Stimulated activated naive CD8-positive, alpha-beta T cell treated with anti-CD3 and anti-CD28 coated beads, Interleukin-15, Interleukin-2, amounts not matched to agents 100 U/mL and 50 U/mL, for 24 hours (primary cell): ENCODE measurements at regions not wholly inside any gene's neighbourhood (a gene's known extent, or its start where the extent isn't known, plus 50 kb on each side); places are given as distances from the start of the nearest gene placed in this dataset.

ENCODE experiments used
- ATAC-seq: fragments of 150-1000 bp; cut with Tn5 transposase; one replicate; pipeline ENCODE4 v1.10.0; 2021
- DNase-seq: peaks from one replicate; pipeline ENCODE4 v3.0.0; 2021

GRCh38 chr15:97806766-97807165 is 153.7 kb upstream of the ARRDC4 start:
- no peak for ATAC-seq
- DNase-seq, result no peak

DNA sequence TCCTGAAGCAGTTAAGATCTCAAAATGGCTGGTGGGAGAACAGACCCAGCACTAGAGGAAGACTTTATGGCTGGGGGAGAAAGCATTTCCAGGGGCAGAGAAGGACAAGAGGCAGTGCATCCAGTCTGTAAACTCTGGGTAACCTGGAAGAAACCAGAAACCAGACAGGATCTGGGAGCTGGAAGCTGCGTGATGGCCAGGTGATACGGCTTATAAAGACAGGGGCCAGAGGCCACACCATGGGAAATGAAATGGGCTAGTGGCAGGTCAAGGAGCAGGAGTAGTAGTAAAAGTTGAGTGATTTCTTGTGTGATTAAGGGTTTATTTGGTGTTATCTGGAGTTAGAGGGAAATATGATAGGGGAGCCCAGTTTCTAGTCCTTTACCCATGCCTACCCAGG is 144.7 kb upstream of the ARRDC4 start:
- DNase-seq (no peak), ATAC-seq (no peak)

DNA sequence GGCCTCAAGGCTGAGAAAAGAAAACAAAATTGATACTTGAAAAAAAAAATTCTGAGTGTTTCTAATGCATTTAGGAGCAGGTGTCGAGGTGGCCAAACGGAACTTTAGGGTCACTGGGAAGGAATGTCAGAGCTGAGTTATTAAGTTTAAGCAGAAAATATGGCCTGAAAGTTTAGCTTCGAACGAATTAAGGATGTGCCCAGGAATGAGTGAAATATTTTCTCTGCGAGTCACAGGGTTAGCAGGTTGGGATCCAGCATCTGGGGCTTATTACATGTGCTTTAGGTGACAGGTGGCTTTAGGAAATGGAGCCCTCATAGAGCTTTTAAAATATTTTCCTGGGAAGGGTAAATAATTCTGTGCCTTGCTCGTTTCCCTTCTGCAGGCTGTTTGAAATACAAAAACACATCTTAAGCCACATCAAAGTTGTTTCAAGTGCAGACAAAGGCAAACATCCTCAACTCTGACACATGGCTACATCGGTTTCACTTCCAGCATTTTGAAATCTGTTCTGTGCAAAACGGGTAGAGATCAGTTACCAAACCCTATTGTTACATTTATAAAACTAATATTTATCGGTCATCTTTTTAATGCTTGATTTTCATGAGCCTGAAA is 143.1 kb upstream of the ARRDC4 start:
- DNase-seq (no peak), ATAC-seq (no peak)

DNA sequence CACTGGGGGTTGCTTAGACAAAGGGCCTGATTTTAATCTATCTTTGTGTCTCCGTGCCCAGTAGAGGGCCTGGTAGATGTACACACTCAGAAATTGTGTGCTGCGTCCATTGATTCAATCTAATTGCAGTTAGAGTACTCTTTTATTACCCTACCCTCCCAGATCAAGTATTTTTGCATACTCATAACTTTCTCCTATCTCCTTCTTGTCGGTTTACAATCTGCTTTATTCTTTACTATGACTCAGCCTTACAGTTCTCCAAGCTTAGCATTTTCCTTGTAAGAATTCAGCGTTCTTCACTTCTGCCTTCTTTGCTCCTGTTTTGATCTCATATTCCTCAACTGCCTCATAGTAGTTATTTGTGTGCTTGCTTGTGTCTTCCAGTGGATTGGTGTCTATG is 124.5 kb upstream of the ARRDC4 start:
- DNase-seq (no peak), ATAC-seq (no peak)

DNA sequence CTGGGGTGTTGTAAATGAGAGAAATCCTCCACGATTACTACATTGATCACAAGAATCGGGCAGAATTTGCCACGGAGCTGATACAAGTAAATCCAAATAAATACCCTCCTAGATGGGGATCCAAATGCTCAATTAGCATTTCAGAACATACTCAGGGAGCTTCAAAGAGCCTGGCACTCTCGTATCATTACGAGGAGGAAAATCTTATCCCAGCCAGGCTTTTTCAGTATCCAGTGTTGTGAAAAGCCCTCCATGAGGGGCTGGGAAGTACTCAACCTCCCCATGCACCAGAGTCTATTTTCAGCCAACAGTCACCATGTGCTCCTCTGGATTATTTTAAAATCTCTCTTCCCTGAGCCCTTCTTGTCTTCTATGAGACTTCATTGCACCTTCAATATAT is 122.6 kb upstream of the ARRDC4 start:
- DNase-seq (no peak), ATAC-seq (no peak)

DNA sequence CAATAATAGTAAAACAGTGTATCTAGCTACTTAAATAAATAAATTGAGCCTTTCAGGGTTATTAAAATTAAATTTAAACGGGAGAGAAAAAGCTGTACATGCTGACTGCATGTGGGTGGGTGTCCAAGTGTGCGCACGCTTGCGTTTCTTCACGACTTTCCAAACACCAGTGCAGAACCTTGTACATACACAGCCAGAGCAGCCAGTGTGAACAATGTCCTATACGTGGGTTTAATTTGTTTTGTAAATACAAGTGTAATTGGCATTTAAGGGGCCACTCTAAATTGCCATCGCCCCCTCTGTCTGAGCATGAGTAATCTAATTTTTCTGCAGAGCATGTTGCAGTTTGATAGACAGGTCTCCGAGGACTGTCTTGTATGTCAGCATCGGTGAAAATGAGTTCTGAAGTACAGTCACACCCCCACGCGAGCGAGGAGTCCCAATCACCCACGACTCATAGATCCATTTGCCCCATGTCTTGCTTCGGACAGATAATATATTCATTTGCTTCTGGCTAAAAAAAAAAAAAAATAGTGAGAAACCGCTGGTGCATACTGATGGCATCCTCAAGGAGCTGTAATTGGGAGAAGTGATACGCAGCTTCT is 121.8 kb upstream of the ARRDC4 start:
- ATAC-seq (no peak), DNase-seq (no peak)

DNA sequence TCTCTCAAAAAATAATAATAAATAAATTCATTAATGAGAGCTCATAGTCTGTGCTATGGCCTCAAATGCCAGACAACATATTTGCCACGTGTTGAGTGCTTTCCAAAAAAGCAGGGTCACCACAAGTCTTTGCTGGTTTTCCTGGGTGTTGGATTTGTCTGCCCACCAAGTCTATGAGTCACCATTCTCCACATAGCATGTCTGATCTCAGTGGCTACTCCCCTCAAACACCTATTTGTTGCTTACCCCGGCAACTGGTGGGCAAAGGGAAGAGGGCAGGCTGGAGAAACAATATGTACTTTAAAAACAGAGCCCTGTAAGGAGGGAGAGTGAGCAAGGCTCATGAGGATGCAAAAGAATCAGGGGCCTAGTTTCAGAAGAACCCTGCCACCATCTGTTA is 120.0 kb upstream of the ARRDC4 start:
- DNase-seq, result no peak
- no peak for ATAC-seq

GRCh38 chr15:97841558-97841957 is 118.9 kb upstream of the ARRDC4 start:
- ATAC-seq (no peak), DNase-seq (no peak)

DNA sequence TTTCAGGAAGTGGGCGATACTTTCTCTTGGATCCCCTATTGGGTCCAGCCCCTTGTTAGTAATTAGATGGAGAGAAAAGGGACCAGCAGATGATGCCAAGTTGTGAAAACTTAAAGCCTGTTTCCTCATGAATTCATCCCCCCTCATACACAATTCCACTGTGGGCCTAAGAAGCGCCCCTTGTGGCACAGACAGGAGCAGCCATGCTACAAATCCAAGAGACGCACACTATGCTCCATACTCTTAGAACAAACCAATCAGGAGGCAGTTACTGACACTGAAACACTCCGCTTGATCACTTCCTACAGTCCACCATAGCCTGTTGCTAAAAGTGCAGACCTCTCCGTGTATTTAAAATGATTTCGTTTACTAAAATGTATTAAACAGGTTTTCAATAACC is 111.3 kb upstream of the ARRDC4 start:
- ATAC-seq (no peak), DNase-seq (no peak)

DNA sequence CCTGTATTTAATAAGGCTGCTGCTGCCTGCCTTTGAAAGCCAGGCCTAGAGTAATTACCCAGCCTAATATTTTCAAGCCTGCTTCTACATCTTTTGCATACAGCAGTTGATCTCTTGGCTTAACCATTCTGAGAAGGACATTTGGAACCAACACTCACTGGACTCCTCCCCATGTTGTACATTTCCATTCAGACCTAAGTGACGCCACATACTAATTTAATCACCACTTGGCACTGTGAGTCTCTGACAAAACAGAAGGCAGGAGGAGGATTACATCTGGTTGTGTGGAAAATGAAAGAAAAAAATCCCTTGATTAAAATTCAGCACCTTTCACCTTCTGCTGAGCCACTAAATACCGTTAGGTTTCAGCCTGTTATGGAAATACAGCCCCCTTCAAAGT is 102.2 kb upstream of the ARRDC4 start:
- ATAC-seq, result no peak
- no peak for DNase-seq

- no peak for DNase-seq
- ATAC-seq, result no peak
These were observed 98.8 kb upstream of the ARRDC4 start for GRCh38 chr15:97861529-97862260.

DNA sequence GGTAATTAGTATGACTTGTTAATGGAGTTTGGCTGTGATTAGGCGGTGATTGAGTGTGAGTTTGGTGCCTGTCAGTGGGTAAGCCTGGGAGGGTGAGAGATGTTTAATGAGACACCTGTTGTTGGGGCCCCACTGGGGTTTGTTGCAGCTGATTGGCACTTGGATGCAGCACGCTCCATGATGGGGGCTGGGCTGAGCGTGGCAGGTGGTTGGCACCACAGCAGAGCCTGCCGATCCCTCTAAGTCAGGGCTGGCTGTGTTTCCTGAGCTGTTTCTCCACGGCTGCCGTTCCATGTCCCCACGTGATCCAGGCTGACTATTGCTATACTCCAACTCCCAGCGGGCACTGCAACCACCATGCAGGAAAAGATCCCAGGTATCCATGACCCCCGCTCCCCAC is 93.5 kb upstream of the ARRDC4 start:
- no peak for DNase-seq
- ATAC-seq, result no peak

DNA sequence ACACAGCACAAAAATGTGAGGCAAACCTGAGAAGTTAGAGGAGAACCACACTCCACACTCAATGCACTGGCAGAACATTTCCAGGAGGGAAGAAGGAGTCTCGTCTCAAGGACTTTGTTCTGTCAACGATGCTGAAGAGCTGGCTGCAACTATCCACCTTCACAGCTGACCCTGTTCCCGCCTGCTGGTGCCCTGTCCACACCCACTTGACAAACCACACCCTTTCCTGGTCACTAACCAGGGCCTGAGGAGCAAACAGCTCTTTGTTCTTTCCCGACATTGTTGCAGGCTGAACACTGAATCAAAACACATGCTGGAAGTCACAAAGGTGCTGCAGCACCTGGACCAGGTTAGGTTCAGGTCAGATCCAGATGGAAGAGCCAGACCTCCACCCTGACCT is 92.6 kb upstream of the ARRDC4 start:
- ATAC-seq, result no peak

DNA sequence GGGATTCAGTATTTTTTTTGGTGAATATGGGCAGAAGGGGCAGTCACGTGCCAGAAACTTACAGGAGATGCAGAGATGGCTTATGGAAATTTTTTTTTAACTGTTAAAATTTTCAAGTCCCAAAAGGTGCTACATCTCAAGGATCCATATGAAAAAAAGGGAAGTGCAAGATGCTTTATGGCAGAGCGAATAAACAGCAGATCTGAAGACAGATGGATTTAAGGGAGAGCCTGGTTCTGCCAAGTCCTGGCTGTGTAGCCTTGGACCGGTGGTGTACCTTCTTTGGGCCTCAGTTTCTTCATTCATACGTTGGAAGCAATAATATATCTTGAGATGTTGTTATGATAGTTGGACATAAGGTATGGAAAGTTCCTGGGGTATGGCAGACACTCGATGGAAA is 91.5 kb upstream of the ARRDC4 start:
- no peak for DNase-seq
- no peak for ATAC-seq

More for the DNA sequence above, 92.6 kb upstream of the ARRDC4 start:
- DNase-seq, result no peak

GRCh38 chr15:97870771-97871170 is 89.7 kb upstream of the ARRDC4 start:
- no peak for DNase-seq
- no peak for ATAC-seq

DNA sequence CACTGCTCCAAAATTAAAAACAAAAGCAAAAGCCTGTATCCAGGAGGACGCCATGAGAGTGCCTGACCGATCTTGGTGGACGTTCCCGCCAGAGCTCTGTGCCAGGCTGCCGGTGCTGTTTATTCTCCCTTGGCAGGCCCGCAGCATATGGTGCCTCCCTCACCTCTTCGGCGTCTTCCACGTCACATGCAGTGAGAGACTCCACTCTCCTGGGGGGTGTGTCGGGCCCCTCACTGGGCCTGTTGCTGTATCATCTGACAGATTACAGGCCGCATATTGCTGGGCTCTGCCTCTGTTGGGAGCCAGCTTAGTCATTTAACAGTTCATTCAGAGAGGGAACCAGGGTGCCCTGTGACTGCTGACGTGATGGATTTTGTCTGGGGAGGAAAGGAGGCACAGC is 86.4 kb upstream of the ARRDC4 start:
- ATAC-seq (no peak), DNase-seq (no peak)

- ATAC-seq, result no peak
- no peak for DNase-seq
These were observed 85.4 kb upstream of the ARRDC4 start for GRCh38 chr15:97875025-97875512.

DNA sequence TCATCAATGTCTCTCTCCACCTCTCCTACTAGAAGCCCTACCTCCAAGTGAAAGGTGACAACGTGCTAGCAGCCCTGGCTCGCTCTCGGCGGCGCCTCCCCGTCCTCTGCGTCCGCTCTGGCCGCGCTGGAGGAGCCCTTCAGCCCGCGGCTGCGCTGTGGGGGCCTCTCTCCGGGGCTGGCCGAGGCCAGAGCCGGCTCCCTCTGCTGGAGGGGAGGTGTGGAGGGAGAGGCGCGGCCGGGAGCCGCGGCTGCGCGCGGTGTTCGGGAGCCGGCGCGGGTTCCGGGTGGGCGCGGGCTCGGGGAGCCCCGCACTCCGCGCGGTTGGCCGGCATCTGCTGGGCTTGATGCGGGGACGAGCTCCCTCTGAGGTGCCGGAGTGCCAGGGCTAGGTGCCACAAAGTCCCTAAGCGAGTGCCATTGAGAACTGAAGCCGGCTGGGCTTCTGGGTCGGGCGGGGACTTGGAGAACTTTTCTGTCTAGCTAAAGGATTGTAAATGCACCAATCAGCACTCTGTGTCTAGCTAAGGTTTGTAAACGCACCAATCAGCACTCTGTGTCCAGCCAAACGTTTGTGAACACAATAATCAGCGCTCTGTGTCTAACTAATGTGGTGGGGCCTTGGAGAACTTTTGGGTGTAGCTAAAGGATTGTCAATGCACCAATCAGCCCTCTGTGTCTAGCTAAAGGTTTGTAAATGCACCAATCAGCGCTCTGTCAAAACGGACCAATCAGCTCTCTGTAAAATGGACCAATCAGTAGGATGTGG is 84.8 kb upstream of the ARRDC4 start:
- ATAC-seq, result no peak

GRCh38 chr15:97876281-97876675 is 84.2 kb upstream of the ARRDC4 start:
- DNase-seq (no peak), ATAC-seq (no peak)

More for the DNA sequence above, 84.8 kb upstream of the ARRDC4 start:
- DNase-seq, result no peak

DNA sequence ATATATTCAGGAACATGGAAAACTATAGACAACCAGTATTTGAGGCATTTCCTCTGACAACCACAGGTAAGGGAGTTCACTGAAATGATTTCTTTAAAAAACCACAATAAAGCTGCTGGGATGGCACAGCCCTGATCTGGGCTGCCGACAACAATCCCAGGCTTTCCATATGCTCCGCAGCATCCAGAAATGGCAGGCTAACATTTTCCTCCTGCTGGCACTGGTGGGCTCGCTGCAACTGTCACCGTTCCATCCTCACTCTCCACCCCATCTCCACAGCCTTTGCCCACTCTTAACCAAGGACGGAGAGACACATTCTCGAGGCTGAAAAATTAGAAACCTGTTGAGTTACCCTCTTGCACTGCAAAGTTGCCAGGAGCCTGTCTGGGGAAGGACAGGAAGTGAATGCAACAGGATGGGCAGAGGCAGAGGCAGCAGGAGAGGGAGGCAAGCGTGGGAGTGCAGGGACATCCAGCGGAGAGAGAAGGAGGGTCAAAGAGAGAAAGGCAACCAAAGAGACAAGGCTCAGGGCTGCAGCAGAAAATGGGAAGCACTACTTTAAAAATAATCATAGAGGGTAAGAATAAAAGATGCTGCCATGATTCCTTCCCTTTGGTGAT is 79.0 kb upstream of the ARRDC4 start:
- ATAC-seq, result no peak
- no peak for DNase-seq

DNA sequence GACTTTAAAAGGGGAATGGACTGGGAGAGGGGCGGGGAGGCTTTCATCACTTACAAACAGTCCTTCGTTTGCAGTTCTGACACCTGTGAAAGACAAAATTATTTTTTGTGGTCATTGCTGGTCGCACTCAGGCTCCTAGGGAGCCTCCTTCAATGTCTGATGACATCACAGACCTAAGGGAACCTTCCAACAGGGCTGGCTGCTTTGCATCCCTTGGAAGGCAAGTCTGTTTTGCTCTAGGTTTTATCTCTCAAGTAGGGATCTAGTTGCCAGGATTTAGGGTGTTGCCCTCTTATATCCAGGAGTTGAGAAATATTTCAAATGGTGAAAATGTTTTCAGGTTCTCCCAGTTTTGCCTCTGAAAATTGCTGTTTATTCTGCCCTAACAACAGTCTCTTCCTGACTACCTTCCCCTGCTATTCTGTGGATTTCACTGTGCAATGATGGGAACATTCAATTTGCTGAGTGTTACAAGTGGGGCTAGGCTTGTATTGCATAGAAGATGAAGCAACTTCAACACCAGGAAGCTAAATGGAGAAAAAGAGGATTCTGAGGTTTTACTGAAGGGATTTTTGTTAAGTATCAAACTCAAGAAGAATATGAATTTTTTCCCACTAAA is 75.9 kb upstream of the ARRDC4 start:
- DNase-seq (no peak), ATAC-seq (no peak)

- ATAC-seq (no peak), DNase-seq (no peak)
These were observed 70.2 kb upstream of the ARRDC4 start for GRCh38 chr15:97890307-97890706.
